ENCODE measurements at regions not wholly inside any gene's neighbourhood (a gene's known extent, or its start where the extent isn't known, plus 50 kb on each side); places are given as distances from the start of the nearest gene placed in this dataset.

DNA sequence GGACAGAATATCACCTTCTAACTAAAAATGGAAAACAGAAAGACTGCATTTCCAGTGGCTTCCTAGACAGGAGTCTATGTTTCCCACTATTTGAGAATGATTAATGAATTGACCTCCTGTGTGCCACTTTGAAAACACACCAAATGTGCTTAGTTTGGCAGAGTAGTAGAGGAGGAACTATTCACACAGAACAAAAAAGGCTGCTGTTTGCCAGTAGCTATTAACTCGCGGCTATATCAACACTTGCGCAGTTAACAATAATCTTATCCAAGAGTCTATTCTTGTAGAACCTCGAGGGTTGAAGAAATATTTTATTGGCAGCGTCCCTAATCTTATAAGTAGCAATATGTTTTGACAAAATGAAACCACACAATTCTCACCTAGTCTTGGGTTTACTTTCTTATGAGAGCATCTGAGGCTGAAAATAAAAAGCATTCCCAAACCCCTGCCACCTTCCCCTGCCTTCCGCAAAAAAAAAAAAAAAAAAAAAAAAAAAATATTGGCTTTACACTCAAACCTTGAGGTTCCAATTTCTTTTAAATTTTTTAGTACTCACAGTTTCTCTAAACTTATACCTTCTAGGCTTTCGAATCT, 127.3 kb upstream of the FLRT2 start:
- no peak for DNase-seq

DNA sequence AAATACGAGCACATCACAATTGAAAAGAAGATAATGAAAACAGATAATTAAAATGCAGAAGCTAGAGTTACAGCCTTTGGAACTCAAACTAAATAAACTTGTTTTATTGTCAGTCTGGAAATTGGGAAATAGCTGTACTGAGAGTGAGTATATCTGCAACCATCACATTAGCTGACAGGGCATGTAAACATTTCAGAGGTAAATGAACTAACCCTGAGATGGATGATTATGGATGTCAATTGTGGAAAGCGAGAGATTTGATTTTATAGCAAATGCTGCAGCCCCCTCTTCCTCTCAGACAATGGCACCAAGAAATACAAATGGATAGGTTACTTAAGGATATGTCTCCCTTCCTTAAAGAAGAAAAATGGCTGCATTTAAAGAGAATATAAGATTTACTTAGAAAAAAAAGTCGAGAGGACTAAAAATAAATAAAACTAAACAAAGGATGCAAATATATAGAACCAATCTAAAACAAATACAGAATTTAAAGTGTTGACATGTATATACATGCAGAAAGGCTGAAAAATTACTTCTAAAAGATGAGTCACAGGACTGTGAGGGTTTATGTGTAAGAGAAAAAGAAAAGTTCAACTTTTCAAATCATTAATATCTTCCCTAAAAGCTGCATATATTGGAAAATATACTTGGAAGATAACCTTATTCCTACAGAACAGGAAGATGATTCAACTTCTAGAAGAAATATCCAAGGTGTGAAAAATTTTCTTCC, 120.3 kb upstream of the FLRT2 start:
- DNase-seq: no peak

- DNase-seq: no peak
These were observed 117.2 kb upstream of the FLRT2 start for GRCh38 chr14:85412756-85413155.

- no peak for DNase-seq
These were observed 116.0 kb upstream of the FLRT2 start for GRCh38 chr14:85413836-85414526.

- DNase-seq: no peak
These were observed 114.8 kb upstream of the FLRT2 start for GRCh38 chr14:85415015-85415712.

- no peak for DNase-seq
These were observed 113.2 kb upstream of the FLRT2 start for GRCh38 chr14:85416771-85417170.

GRCh38 chr14:85417396-85417795, 112.5 kb upstream of the FLRT2 start:
- no peak for DNase-seq

GRCh38 chr14:85418721-85419120, 111.2 kb upstream of the FLRT2 start:
- DNase-seq: no peak

- DNase-seq: no peak
These were observed 109.7 kb upstream of the FLRT2 start for GRCh38 chr14:85420278-85420677.

DNA sequence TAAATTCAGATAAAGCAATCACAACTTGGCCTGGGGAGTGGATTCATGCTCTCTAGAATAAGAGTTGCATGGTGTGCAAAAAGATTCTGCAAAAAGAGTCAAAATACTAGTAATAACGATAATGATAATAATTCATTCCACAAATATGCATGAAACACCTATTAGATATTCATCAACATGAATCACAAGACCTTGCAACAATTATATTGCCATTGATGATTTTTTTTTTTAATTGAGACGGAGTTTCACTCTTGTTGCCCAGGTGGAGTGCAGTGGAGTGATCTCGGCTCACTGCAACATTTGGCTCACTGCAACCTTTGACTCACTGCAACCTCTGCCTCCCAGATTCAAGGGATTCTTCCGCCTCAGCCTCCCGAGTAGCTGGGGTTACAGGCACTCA, 109.2 kb upstream of the FLRT2 start:
- DNase-seq: no peak

- DNase-seq: no peak
These were observed 108.6 kb upstream of the FLRT2 start for GRCh38 chr14:85421186-85421877.

- DNase-seq: no peak
These were observed 106.1 kb upstream of the FLRT2 start for GRCh38 chr14:85423889-85424288.

GRCh38 chr14:85425507-85425906, 104.4 kb upstream of the FLRT2 start:
- DNase-seq: no peak

GRCh38 chr14:85426068-85426935, 103.6 kb upstream of the FLRT2 start:
- no peak for DNase-seq

GRCh38 chr14:85428926-85429325, 101.0 kb upstream of the FLRT2 start:
- DNase-seq: no peak

- no peak for DNase-seq
These were observed 92.8 kb upstream of the FLRT2 start for GRCh38 chr14:85437148-85437547.

- no peak for DNase-seq
These were observed 91.9 kb upstream of the FLRT2 start for GRCh38 chr14:85438001-85438400.

- no peak for DNase-seq
These were observed 91.4 kb upstream of the FLRT2 start for GRCh38 chr14:85438481-85438942.

DNA sequence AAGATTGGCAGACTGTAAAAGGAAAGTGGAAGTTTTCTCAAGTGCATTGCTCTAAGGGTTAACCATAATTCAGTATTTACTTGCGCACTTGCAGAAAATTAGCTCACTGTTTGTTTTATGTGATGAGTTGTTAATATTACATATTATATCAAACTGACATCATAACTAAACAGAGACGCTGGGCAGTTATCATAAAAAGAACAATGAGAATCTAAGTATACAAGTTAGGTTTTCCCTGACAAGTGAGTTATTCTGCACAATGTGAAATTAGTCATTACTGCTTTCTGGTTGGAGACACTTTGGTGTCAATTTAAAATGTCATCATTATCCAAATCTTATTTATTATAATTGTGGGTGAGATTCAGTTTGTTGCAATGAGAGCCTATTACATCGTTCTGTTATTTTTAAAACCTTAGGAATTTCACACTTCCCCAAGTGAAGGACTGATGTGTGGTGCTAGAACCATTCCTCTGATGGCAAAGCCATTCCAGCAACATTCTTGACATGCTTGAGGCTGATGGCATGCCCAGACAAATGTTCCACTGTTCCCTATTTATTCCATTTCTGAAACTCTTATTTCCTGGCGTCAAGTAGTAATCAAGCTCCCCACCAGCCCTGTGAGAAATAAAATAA, 90.1 kb upstream of the FLRT2 start:
- no peak for DNase-seq

- no peak for DNase-seq
These were observed 87.9 kb upstream of the FLRT2 start for GRCh38 chr14:85441909-85442643.

GRCh38 chr14:85442996-85443395, 86.9 kb upstream of the FLRT2 start:
- DNase-seq: no peak
